ENCODE measurements at regions not wholly inside any gene's neighbourhood (a gene's known extent, or its start where the extent isn't known, plus 50 kb on each side); places are given as distances from the start of the nearest gene placed in this dataset.

DNA sequence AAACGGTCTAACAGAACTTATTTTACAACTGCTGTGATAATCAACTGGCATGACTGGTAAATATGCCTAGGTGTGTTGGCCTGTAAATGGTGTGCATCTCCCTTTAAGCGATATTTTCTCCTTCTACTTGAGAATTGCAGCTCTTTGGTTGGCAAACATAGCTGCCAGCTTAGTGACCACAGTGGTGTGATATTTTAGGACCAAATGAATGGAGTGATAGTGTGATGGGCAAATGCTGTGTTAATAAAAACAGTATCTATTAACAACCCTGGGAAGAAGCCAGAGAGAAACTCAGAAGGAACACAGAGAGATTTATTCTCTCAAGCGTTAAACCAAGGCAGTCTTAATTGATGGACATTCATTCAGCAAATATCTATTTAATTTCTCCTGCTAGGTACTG, 278.4 kb downstream of the AACS start:
- TF ChIP-seq, protein P1, sequence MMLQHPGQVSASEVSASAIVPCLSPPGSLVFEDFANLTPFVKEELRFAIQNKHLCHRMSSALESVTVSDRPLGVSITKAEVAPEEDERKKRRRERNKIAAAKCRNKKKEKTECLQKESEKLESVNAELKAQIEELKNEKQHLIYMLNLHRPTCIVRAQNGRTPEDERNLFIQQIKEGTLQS (IDR thresholded peaks at IDR 0.05; ENCODE audit: borderline replicate concordance, extremely low read depth, low read depth, low read length), result no peak
- TF ChIP-seq, protein P2, sequence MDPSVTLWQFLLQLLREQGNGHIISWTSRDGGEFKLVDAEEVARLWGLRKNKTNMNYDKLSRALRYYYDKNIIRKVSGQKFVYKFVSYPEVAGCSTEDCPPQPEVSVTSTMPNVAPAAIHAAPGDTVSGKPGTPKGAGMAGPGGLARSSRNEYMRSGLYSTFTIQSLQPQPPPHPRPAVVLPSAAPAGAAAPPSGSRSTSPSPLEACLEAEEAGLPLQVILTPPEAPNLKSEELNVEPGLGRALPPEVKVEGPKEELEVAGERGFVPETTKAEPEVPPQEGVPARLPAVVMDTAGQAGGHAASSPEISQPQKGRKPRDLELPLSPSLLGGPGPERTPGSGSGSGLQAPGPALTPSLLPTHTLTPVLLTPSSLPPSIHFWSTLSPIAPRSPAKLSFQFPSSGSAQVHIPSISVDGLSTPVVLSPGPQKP (IDR thresholded peaks at IDR 0.05; ENCODE audit: low read depth, low read length), result no peak
- no peak for TF ChIP-seq RB1 (IDR thresholded peaks at IDR 0.05; ENCODE audit: borderline replicate concordance)
- TF ChIP-seq, protein P3, sequence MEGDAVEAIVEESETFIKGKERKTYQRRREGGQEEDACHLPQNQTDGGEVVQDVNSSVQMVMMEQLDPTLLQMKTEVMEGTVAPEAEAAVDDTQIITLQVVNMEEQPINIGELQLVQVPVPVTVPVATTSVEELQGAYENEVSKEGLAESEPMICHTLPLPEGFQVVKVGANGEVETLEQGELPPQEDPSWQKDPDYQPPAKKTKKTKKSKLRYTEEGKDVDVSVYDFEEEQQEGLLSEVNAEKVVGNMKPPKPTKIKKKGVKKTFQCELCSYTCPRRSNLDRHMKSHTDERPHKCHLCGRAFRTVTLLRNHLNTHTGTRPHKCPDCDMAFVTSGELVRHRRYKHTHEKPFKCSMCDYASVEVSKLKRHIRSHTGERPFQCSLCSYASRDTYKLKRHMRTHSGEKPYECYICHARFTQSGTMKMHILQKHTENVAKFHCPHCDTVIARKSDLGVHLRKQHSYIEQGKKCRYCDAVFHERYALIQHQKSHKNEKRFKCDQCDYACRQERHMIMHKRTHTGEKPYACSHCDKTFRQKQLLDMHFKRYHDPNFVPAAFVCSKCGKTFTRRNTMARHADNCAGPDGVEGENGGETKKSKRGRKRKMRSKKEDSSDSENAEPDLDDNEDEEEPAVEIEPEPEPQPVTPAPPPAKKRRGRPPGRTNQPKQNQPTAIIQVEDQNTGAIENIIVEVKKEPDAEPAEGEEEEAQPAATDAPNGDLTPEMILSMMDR (IDR thresholded peaks at IDR 0.05 in 2 of 3, conservative IDR thresholded peaks at IDR 0.05 in 1 of 3; ENCODE audit: control insufficient read depth in 2 of 3, extremely low read depth in 1 of 3, insufficient read depth in 1 of 3, low read depth in 3 of 3, low read length in 3 of 3), result no peak
- TF ChIP-seq NRF1 (conservative IDR thresholded peaks at IDR 0.05; ENCODE audit: low read depth, low read length), result no peak
- TF ChIP-seq, protein P4, sequence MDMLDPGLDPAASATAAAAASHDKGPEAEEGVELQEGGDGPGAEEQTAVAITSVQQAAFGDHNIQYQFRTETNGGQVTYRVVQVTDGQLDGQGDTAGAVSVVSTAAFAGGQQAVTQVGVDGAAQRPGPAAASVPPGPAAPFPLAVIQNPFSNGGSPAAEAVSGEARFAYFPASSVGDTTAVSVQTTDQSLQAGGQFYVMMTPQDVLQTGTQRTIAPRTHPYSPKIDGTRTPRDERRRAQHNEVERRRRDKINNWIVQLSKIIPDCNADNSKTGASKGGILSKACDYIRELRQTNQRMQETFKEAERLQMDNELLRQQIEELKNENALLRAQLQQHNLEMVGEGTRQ (IDR thresholded peaks at IDR 0.05; ENCODE audit: borderline replicate concordance, low read depth, low read length), result no peak
